Neural progenitor cell (in vitro differentiated cells): ENCODE measurements at regions not wholly inside any gene's neighbourhood (a gene's known extent, or its start where the extent isn't known, plus 50 kb on each side); places are given as distances from the start of the nearest gene placed in this dataset.

Experiments
- DNase-seq: peaks from one replicate; pipeline ENCODE4 v3.0.0-alpha.2; 2016; ENCODE audit warnings: low spot score
- H2AFZ ChIP-seq: fragments of 200-600 bp; sonication (generic); replicated peaks from 2 replicates; pipeline ENCODE4 v1.6.1; 2016; ENCODE audit warnings: antibody characterized with exemption
- H3F3A ChIP-seq: fragments of 200-600 bp; sonication (generic); 2 replicates; pipeline ENCODE4 v1.6.1; 2016; ENCODE audit warnings: antibody characterized with exemption, low read depth
- H3K27ac ChIP-seq: fragments of 200-600 bp; sonication (generic); 2 replicates; pipeline ENCODE4 v1.5.1; 2016; ENCODE audit warnings: mild to moderate bottlenecking
- H3K27me3 ChIP-seq: fragments of 200-600 bp; sonication (generic); 2 replicates; pipeline ENCODE4 v1.6.1; 2016; ENCODE audit warnings: mild to moderate bottlenecking, moderate library complexity
- H3K36me3 ChIP-seq: fragments of 200-600 bp; sonication (generic); 2 replicates; pipeline ENCODE4 v1.5.1; 2016
- H3K4me1 ChIP-seq: fragments of 200-600 bp; sonication (generic); 2 replicates; pipeline ENCODE4 v1.6.1; 2016; ENCODE audit warnings: mixed run types
- H3K4me2 ChIP-seq: fragments of 200-600 bp; sonication (generic); 2 replicates; pipeline ENCODE4 v1.6.1; 2016
- H3K4me3 ChIP-seq: fragments of 200-600 bp; sonication (generic); 2 replicates; pipeline ENCODE4 v1.5.1; 2016
- H3K79me2 ChIP-seq: fragments of 200-600 bp; sonication (generic); 2 replicates; pipeline ENCODE4 v1.6.1; 2016; ENCODE audit warnings: low read depth
- H3K9ac ChIP-seq: fragments of 200-600 bp; sonication (generic); 2 replicates; pipeline ENCODE4 v1.6.1; 2016
- H3K9me3 ChIP-seq: fragments of 200-600 bp; sonication (generic); 2 replicates; pipeline ENCODE4 v1.5.1; 2016; ENCODE audit warnings: low read depth
- H4K20me1 ChIP-seq: fragments of 200-600 bp; sonication (generic); 2 replicates; pipeline ENCODE4 v1.6.1; 2016; ENCODE audit warnings: low read depth
- H3K27ac Mint-ChIP-seq: 3 replicates; pipeline ENCODE4 v1.8.0; 2021; ENCODE audit warnings: mixed read lengths
- H3K27me3 Mint-ChIP-seq: 2 replicates; pipeline ENCODE4 v1.8.0; 2022; ENCODE audit warnings: low read depth, mild to moderate bottlenecking, inconsistent platforms, moderate library complexity, mixed read lengths; ENCODE audit not compliant: insufficient read depth
- H3K36me3 Mint-ChIP-seq: 3 replicates; pipeline ENCODE4 v1.8.0; 2021; ENCODE audit warnings: mixed read lengths
- H3K4me1 Mint-ChIP-seq: 3 replicates; pipeline ENCODE4 v1.8.0; 2021; ENCODE audit warnings: mixed read lengths
- H3K4me3 Mint-ChIP-seq: 3 replicates; pipeline ENCODE4 v1.8.0; 2021; ENCODE audit warnings: mild to moderate bottlenecking, moderate library complexity, mixed read lengths
- H3K9me3 Mint-ChIP-seq: 3 replicates; pipeline ENCODE4 v1.8.0; 2020; ENCODE audit warnings: mixed read lengths
- EZH2 ChIP-seq: fragments of 200-600 bp; sonication (generic); IDR thresholded peaks from 2 replicates; pipeline ENCODE4 v1.6.1; 2017; ENCODE audit warnings: antibody characterized with exemption, mild to moderate bottlenecking, moderate library complexity
- EZH2phosphoT487 ChIP-seq: fragments of 200-600 bp; sonication (generic); IDR thresholded peaks from 2 replicates; pipeline ENCODE4 v1.6.1; 2017; ENCODE audit warnings: antibody characterized with exemption
- TF ChIP-seq, protein P1 (sequence below): fragments of 200-600 bp; sonication (generic); IDR thresholded peaks from 2 replicates; pipeline ENCODE4 v1.5.1; 2017; ENCODE audit warnings: antibody characterized with exemption, mild to moderate bottlenecking

DNA sequence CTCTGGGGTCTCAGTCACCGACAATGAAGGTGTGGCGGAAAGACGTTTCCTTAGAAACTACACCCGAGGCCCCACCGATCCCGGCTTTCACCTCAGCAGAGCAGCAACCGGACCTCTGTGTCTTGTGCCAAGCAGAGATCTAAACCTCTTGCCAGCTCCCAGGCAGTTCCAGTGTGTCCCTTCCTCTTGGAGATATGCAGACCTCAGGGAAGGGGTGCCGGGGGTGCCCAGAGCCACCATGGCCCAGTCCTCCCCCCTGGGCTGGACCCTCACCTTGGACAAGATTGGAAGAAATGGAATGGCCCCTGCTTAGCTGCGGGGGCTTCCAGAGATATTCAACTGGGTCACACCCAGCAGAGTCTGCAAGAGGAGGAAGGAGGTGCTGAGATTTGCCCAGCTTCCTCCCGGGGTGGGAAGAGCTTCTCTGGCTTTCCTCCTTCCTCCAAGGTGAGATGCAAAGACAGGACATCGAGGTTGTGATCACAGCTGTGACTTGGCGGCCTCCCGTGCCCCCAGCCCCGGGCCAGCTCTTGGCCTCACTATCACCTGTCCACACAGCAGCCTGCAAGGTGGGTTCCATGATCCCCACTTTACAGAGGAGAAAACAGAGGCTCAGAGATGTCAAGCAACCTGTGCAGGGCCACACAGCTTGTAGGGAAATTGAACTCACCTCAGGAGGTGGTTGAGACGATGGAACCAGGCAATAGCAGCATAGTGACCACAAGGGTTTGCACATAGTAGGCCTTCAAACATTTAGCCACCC lies 281.7 kb upstream of the RTL1 start:
- H3K36me3 ChIP-seq, result no peaks in the 10 kb centered on the region
- no peak overlapping the region for H3K4me3 Mint-ChIP-seq
- peaks cover 24% of the 10 kb centered on the region for H3K27me3 Mint-ChIP-seq
- H3K79me2 ChIP-seq, result no peaks in the 10 kb centered on the region
- peaks cover 38% of the 10 kb centered on the region for H3K4me1 Mint-ChIP-seq
- H3K4me2 ChIP-seq, result no peak overlapping the region
- no peak overlapping the region for H2AFZ ChIP-seq
- H3K27ac Mint-ChIP-seq, result peak overlapping the region; percentile 70
- no peak overlapping the region for H3K9ac ChIP-seq
- no peaks in the 10 kb centered on the region for H3F3A ChIP-seq
- H3K9me3 ChIP-seq, result no peaks in the 10 kb centered on the region
- H3K9me3 Mint-ChIP-seq, result peaks cover 11% of the 10 kb centered on the region
- H3K36me3 Mint-ChIP-seq, result no peaks in the 10 kb centered on the region
- H3K27ac ChIP-seq, result no peak overlapping the region
- TF ChIP-seq EZH2 (no peak), EZH2phosphoT487 (no peak)
- TF ChIP-seq, protein P1, sequence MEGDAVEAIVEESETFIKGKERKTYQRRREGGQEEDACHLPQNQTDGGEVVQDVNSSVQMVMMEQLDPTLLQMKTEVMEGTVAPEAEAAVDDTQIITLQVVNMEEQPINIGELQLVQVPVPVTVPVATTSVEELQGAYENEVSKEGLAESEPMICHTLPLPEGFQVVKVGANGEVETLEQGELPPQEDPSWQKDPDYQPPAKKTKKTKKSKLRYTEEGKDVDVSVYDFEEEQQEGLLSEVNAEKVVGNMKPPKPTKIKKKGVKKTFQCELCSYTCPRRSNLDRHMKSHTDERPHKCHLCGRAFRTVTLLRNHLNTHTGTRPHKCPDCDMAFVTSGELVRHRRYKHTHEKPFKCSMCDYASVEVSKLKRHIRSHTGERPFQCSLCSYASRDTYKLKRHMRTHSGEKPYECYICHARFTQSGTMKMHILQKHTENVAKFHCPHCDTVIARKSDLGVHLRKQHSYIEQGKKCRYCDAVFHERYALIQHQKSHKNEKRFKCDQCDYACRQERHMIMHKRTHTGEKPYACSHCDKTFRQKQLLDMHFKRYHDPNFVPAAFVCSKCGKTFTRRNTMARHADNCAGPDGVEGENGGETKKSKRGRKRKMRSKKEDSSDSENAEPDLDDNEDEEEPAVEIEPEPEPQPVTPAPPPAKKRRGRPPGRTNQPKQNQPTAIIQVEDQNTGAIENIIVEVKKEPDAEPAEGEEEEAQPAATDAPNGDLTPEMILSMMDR, result no peak
- DNase-seq, result no peak
- H3K27me3 ChIP-seq, result no peaks in the 10 kb centered on the region
- H4K20me1 ChIP-seq, result no peaks in the 10 kb centered on the region
- H3K4me3 ChIP-seq, result no peak overlapping the region
- peaks cover 18% of the 10 kb centered on the region for H3K4me1 ChIP-seq

DNA sequence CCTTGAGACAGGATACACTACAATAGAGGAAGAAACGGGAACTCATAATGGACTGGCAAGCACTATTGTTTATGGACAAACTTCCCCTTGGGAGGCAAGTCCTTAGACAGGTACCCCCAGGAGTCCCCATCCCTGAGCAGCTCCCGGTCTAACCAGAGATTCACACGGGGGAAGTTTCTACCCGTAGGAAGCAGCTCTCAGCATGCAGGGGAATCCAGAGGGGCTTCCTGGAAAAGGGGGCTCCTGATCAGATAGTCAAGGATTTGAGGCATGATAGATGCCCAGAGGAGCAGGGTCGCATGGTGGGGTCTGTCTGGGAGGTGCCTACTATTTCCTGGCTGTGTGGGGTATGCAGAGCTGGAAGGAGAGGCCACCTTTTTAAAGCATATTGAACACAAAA lies 282.4 kb upstream of the RTL1 start:
- no peak overlapping the region for H3K27ac ChIP-seq
- H3K36me3 Mint-ChIP-seq, result no peaks in the 10 kb centered on the region
- peaks cover 18% of the 10 kb centered on the region for H3K4me1 ChIP-seq
- H3K4me1 Mint-ChIP-seq, result peaks cover 38% of the 10 kb centered on the region
- H3K4me3 Mint-ChIP-seq, result no peak overlapping the region
- no peak overlapping the region for H3K4me2 ChIP-seq
- H4K20me1 ChIP-seq, result no peaks in the 10 kb centered on the region
- H3K79me2 ChIP-seq, result no peaks in the 10 kb centered on the region
- H3K27ac Mint-ChIP-seq, result peak overlapping the region; percentile 61
- no peaks in the 10 kb centered on the region for H3K36me3 ChIP-seq
- H2AFZ ChIP-seq, result no peak overlapping the region
- peaks cover 19% of the 10 kb centered on the region for H3K27me3 Mint-ChIP-seq
- H3K9me3 ChIP-seq, result no peaks in the 10 kb centered on the region
- DNase-seq, result no peak
- H3F3A ChIP-seq, result no peaks in the 10 kb centered on the region
- H3K27me3 ChIP-seq, result no peaks in the 10 kb centered on the region
- TF ChIP-seq EZH2phosphoT487 (no peak), EZH2 (no peak)
- TF ChIP-seq, protein P1, result no peak
- H3K4me3 ChIP-seq, result no peak overlapping the region
- H3K9me3 Mint-ChIP-seq, result peaks cover 6% of the 10 kb centered on the region
- no peak overlapping the region for H3K9ac ChIP-seq

DNA sequence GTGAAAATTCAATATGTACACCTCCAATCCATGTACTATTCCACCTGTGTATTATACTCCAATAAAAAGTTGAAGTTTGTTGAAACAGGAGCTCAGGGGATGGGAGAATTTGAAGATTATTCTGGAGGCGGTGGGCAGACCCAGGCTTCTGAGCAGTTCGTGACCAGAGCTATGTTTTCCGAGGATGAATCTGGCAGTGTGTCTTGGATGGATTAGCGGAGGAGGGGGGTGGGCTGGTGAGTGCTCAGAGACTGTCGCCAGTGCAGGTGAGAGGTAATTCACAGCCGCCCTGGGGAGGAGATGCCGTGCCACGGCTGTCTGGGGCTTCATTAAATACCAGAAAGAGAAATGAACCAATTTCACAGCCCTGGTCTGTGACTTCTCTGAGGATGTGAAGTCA lies 283.0 kb upstream of the RTL1 start:
- Histone ChIP-seq H3K4me3 (no peak overlapping the region), H3K79me2 (no peaks in the 10 kb centered on the region), H3K9me3 (no peaks in the 10 kb centered on the region), H2AFZ (no peak overlapping the region), H3K4me1 (peaks cover 18% of the 10 kb centered on the region), H3K27ac (no peak overlapping the region), H3K4me2 (no peak overlapping the region), H3K9ac (no peak overlapping the region), H3F3A (no peaks in the 10 kb centered on the region), H4K20me1 (no peaks in the 10 kb centered on the region), H3K27me3 (no peaks in the 10 kb centered on the region), H3K36me3 (no peaks in the 10 kb centered on the region)
- Mint-ChIP-seq H3K9me3 (peaks cover 4% of the 10 kb centered on the region), H3K4me1 (peaks cover 38% of the 10 kb centered on the region), H3K4me3 (no peak overlapping the region), H3K27me3 (peaks cover 14% of the 10 kb centered on the region), H3K27ac (peak overlapping the region; percentile 62), H3K36me3 (no peaks in the 10 kb centered on the region)
- TF ChIP-seq EZH2 (no peak), EZH2phosphoT487 (no peak)
- TF ChIP-seq, protein P1, result no peak
- DNase-seq, result no peak
